Naive thymus-derived CD4-positive, alpha-beta T cell (primary cell): ENCODE measurements at regions not wholly inside any gene's neighbourhood (a gene's known extent, or its start where the extent isn't known, plus 50 kb on each side); places are given as distances from the start of the nearest gene placed in this dataset.
"Not testable (repeated sequence)": the region's sequence is repeated elsewhere in the genome, so short reads cannot be mapped to it uniquely, and the experiment has no call there.

ENCODE experiments used
- ATAC-seq: fragments of 150-1000 bp; cut with Tn5 transposase; 2 replicates; pipeline ENCODE4 v1.10.0; 2021; ENCODE audit warnings: mild to moderate bottlenecking, moderate library complexity
- CTCF ChIA-PET: fragments of 350-600 bp; sonication (Branson Sonifier 250); formaldehyde crosslinking; loops from one replicate; lab custom pipeline; 2021; ENCODE audit warnings: antibody characterized with exemption; lab: Charles Lee
- POLR2A ChIA-PET: fragments of 350-600 bp; sonication (Branson Sonifier 250); formaldehyde crosslinking; loops from one replicate; lab custom pipeline; 2021; ENCODE audit warnings: antibody characterized with exemption, inconsistent platforms; lab: Charles Lee
- DNase-seq, 9 donors: peaks; one replicate each; pipeline versions ENCODE4 v3.0.0 to v3.0.0-alpha.2; 2020 to 2022; ENCODE audit warnings: mixed read lengths in 1 of 9
- H3K27ac ChIP-seq: one replicate; pipeline ENCODE4 v1.7.0; 2013; ENCODE audit warnings: mild to moderate bottlenecking, low read depth, low read length, moderate library complexity
- H3K27me3 ChIP-seq, 2 donors: one replicate each; pipeline ENCODE4 v1.7.0; 2013; ENCODE audit warnings: low read length in 2 of 2, mild to moderate bottlenecking in 2 of 2, moderate library complexity in 2 of 2; ENCODE audit not compliant: control insufficient read depth in 2 of 2, insufficient read depth in 2 of 2
- H3K36me3 ChIP-seq, 3 experiments: 1 replicate in 2 of 3; 2 replicates in 1 of 3; pipeline ENCODE4 v1.7.0; 2013; ENCODE audit warnings: low read length in 3 of 3, mild to moderate bottlenecking in 3 of 3, moderate library complexity in 1 of 3; ENCODE audit not compliant: insufficient read depth in 3 of 3, control insufficient read depth in 2 of 3
- H3K4me1 ChIP-seq, 2 donors: one replicate each; pipeline ENCODE4 v1.7.0; 2013; ENCODE audit warnings: low read length in 2 of 2, mild to moderate bottlenecking in 2 of 2, moderate library complexity in 1 of 2; ENCODE audit not compliant: control insufficient read depth in 2 of 2, insufficient read depth in 2 of 2
- H3K4me3 ChIP-seq: 2 replicates; pipeline ENCODE4 v1.7.0; 2013; ENCODE audit warnings: mild to moderate bottlenecking, low read length
- H3K9me3 ChIP-seq, 3 experiments: 1 replicate in 2 of 3; 2 replicates in 1 of 3; pipeline ENCODE4 v1.7.0; 2013; ENCODE audit warnings: low read length in 3 of 3; ENCODE audit not compliant: control insufficient read depth in 2 of 3
- H3K27ac Mint-ChIP-seq, 9 donors: one replicate each; pipeline ENCODE4 v1.8.0; 2020 to 2022; ENCODE audit warnings: mixed read lengths in 9 of 9, mild to moderate bottlenecking in 8 of 9, moderate library complexity in 5 of 9, inconsistent platforms in 2 of 9
- H3K27me3 Mint-ChIP-seq, 5 donors: one replicate each; pipeline ENCODE4 v1.8.0; 2021 to 2022; ENCODE audit warnings: mixed read lengths in 5 of 5, mild to moderate bottlenecking in 1 of 5
- H3K36me3 Mint-ChIP-seq, 5 donors: one replicate each; pipeline ENCODE4 v1.8.0; 2020 to 2022; ENCODE audit warnings: mixed read lengths in 5 of 5, mild to moderate bottlenecking in 3 of 5, inconsistent platforms in 1 of 5
- H3K4me1 Mint-ChIP-seq, 7 donors: one replicate each; pipeline ENCODE4 v1.8.0; 2020 to 2022; ENCODE audit warnings: mixed read lengths in 7 of 7, mild to moderate bottlenecking in 3 of 7, inconsistent platforms in 1 of 7
- H3K4me3 Mint-ChIP-seq, 10 donors: one replicate each; pipeline ENCODE4 v1.8.0; 2020 to 2022; ENCODE audit warnings: mild to moderate bottlenecking in 10 of 10, mixed read lengths in 10 of 10, moderate library complexity in 6 of 10, inconsistent platforms in 2 of 10
- H3K9me3 Mint-ChIP-seq, 11 donors: one replicate each; pipeline ENCODE4 v1.8.0; 2020 to 2022; ENCODE audit warnings: mixed read lengths in 11 of 11, mild to moderate bottlenecking in 4 of 11, inconsistent platforms in 1 of 11, moderate library complexity in 1 of 11
- intact Hi-C, 2 donors: fragments of 100-400 bp; cut with micrococcal nuclease; formaldehyde crosslinking; loops; one replicate each; pipeline ENCODE4 v1.15.1; 2023

- H3K4me1 ChIP-seq, H3K4me3 Mint-ChIP-seq, DNase-seq, POLR2A ChIA-PET, H3K27ac Mint-ChIP-seq, H3K36me3 ChIP-seq, H3K9me3 ChIP-seq, H3K27me3 Mint-ChIP-seq, H3K27ac ChIP-seq, H3K27me3 ChIP-seq, ATAC-seq, H3K4me1 Mint-ChIP-seq, intact Hi-C loops, H3K36me3 Mint-ChIP-seq, CTCF ChIA-PET, H3K4me3 ChIP-seq: not testable (repeated sequence)
- peaks cover 0 to 18% (median 2%) of the 10 kb centered on the region in 11 donors for H3K9me3 Mint-ChIP-seq
These were observed 530.6 kb upstream of the ZNF717 start for GRCh38 chr3:76315906-76316305.

GRCh38 chr3:76321614-76322013 lies 536.3 kb upstream of the ZNF717 start:
- Mint-ChIP-seq H3K9me3 (peaks cover 0 to 4% (median 0%) of the 10 kb centered on the region in 11 donors), H3K27me3 (no peaks in the 10 kb centered on the region), H3K27ac (no peak overlapping the region), H3K36me3 (no peaks in the 10 kb centered on the region), H3K4me3 (no peak overlapping the region), H3K4me1 (no peaks in the 10 kb centered on the region)
- ChIA-PET POLR2A (no interaction called here), CTCF (no interaction called here)
- ATAC-seq (no peak), DNase-seq (no peak)
- no peaks in the 10 kb centered on the region for H3K27me3 ChIP-seq
- no peaks in the 10 kb centered on the region for H3K36me3 ChIP-seq
- no peak overlapping the region for H3K27ac ChIP-seq
- H3K4me3 ChIP-seq = no peak overlapping the region
- intact Hi-C loops = no loop called here
- H3K4me1 ChIP-seq = no peaks in the 10 kb centered on the region
- no peaks in the 10 kb centered on the region for H3K9me3 ChIP-seq

GRCh38 chr3:76324101-76324500 lies 538.8 kb upstream of the ZNF717 start:
- Mint-ChIP-seq H3K9me3 (peaks cover 0 to 6% (median 4%) of the 10 kb centered on the region in 11 donors), H3K27ac (no peak overlapping the region), H3K4me1 (no peaks in the 10 kb centered on the region), H3K36me3 (no peaks in the 10 kb centered on the region), H3K4me3 (no peak overlapping the region), H3K27me3 (no peaks in the 10 kb centered on the region)
- CTCF ChIA-PET = no interaction called here
- Histone ChIP-seq H3K4me3 (no peak overlapping the region), H3K27me3 (no peaks in the 10 kb centered on the region), H3K4me1 (no peaks in the 10 kb centered on the region), H3K27ac (no peak overlapping the region), H3K9me3 (no peaks in the 10 kb centered on the region), H3K36me3 (no peaks in the 10 kb centered on the region)
- no peak for ATAC-seq
- POLR2A ChIA-PET = no interaction called here
- DNase-seq = no peak
- intact Hi-C loops = no loop called here

- H3K27ac Mint-ChIP-seq = no peak overlapping the region
- DNase-seq (no peak), ATAC-seq (no peak)
- H3K4me1 Mint-ChIP-seq = no peaks in the 10 kb centered on the region
- ChIA-PET CTCF (no interaction called here), POLR2A (no interaction called here)
- no peaks in the 10 kb centered on the region for H3K36me3 Mint-ChIP-seq
- intact Hi-C loops = no loop called here
- Histone ChIP-seq H3K27me3 (no peaks in the 10 kb centered on the region), H3K4me3 (no peak overlapping the region), H3K4me1 (no peaks in the 10 kb centered on the region), H3K27ac (no peak overlapping the region), H3K36me3 (no peaks in the 10 kb centered on the region), H3K9me3 (no peaks in the 10 kb centered on the region)
- no peaks in the 10 kb centered on the region for H3K27me3 Mint-ChIP-seq
- H3K9me3 Mint-ChIP-seq = peaks cover 0 to 11% (median 0%) of the 10 kb centered on the region in 11 donors
- H3K4me3 Mint-ChIP-seq = no peak overlapping the region
These were observed 560.5 kb upstream of the ZNF717 start for GRCh38 chr3:76345878-76346277.

- ChIA-PET POLR2A (no interaction called here), CTCF (no interaction called here)
- Mint-ChIP-seq H3K9me3 (peaks cover 0 to 11% (median 0%) of the 10 kb centered on the region in 11 donors), H3K27me3 (no peaks in the 10 kb centered on the region), H3K4me1 (no peaks in the 10 kb centered on the region), H3K36me3 (no peaks in the 10 kb centered on the region), H3K4me3 (no peak overlapping the region), H3K27ac (no peak overlapping the region)
- no peaks in the 10 kb centered on the region for H3K36me3 ChIP-seq
- H3K9me3 ChIP-seq = no peaks in the 10 kb centered on the region
- H3K4me1 ChIP-seq = no peaks in the 10 kb centered on the region
- no peak overlapping the region for H3K4me3 ChIP-seq
- intact Hi-C loops = no loop called here
- ATAC-seq = no peak
- H3K27ac ChIP-seq = no peak overlapping the region
- DNase-seq = no peak
- H3K27me3 ChIP-seq = no peaks in the 10 kb centered on the region
These were observed 561.3 kb upstream of the ZNF717 start for GRCh38 chr3:76346690-76347089.

GRCh38 chr3:76349715-76350480 lies 564.5 kb upstream of the ZNF717 start:
- Histone ChIP-seq H3K4me3 (no peak overlapping the region), H3K36me3 (no peaks in the 10 kb centered on the region), H3K27me3 (no peaks in the 10 kb centered on the region), H3K27ac (no peak overlapping the region), H3K9me3 (no peaks in the 10 kb centered on the region), H3K4me1 (no peaks in the 10 kb centered on the region)
- Mint-ChIP-seq H3K9me3 (peaks cover 0 to 5% (median 2%) of the 10 kb centered on the region in 11 donors), H3K27ac (no peak overlapping the region), H3K36me3 (no peaks in the 10 kb centered on the region), H3K4me1 (no peaks in the 10 kb centered on the region), H3K27me3 (no peaks in the 10 kb centered on the region), H3K4me3 (no peak overlapping the region)
- intact Hi-C loops = no loop called here
- CTCF ChIA-PET = no interaction called here
- DNase-seq (no peak), ATAC-seq (no peak)
- POLR2A ChIA-PET = no interaction called here

- Histone ChIP-seq H3K4me3 (no peak overlapping the region), H3K27me3 (no peaks in the 10 kb centered on the region), H3K9me3 (no peaks in the 10 kb centered on the region), H3K27ac (no peak overlapping the region), H3K4me1 (no peaks in the 10 kb centered on the region), H3K36me3 (no peaks in the 10 kb centered on the region)
- Mint-ChIP-seq H3K9me3 (peaks cover 0 to 5% (median 2%) of the 10 kb centered on the region in 11 donors), H3K27ac (peak overlapping the region in 1 of 9 donors; percentile 49), H3K4me3 (no peak overlapping the region), H3K27me3 (no peaks in the 10 kb centered on the region), H3K4me1 (no peaks in the 10 kb centered on the region), H3K36me3 (no peaks in the 10 kb centered on the region)
- DNase-seq = no peak
- ChIA-PET CTCF (no interaction called here), POLR2A (no interaction called here)
- intact Hi-C loops = no loop called here
- ATAC-seq = no peak
These were observed 566.7 kb upstream of the ZNF717 start for GRCh38 chr3:76352051-76352450.
